Spleen (tissue), 11 donors: ENCODE measurements at regions not wholly inside any gene's neighbourhood (a gene's known extent, or its start where the extent isn't known, plus 50 kb on each side); places are given as distances from the start of the nearest gene placed in this dataset.

Source experiments
- DNase-seq: peaks from one replicate; pipeline ENCODE4 v3.0.0-alpha.2; 2020
- H3K27ac ChIP-seq, 8 donors: fragments of 200-600 bp; sonication (generic) in 7 of 8; 1 replicate in 4 of 8; 2 replicates in 4 of 8; pipeline versions ENCODE4 v1.5.0 to v1.8.0; 2016 to 2021; ENCODE audit warnings: inconsistent platforms in 4 of 8, mild to moderate bottlenecking in 4 of 8, moderate library complexity in 1 of 8
- H3K27me3 ChIP-seq, 7 donors: fragments of 200-600 bp; sonication (generic) in 6 of 7; replicated peaks in 1 of 7; 1 replicate in 4 of 7; 2 replicates in 3 of 7; pipeline versions ENCODE4 v1.5.0 to v1.8.0; 2016 to 2021; ENCODE audit warnings: inconsistent platforms in 3 of 7, mild to moderate bottlenecking in 1 of 7
- H3K36me3 ChIP-seq, 6 donors: fragments of 200-600 bp; sonication (generic) in 5 of 6; 1 replicate in 4 of 6; 2 replicates in 2 of 6; pipeline versions ENCODE4 v1.5.0 to v1.8.0; 2016 to 2021; ENCODE audit warnings: inconsistent platforms in 2 of 6
- H3K4me1 ChIP-seq, 6 donors: fragments of 200-600 bp; sonication (generic) in 5 of 6; 1 replicate in 3 of 6; 2 replicates in 3 of 6; pipeline versions ENCODE4 v1.5.0 to v1.8.0; 2016 to 2021; ENCODE audit warnings: inconsistent platforms in 3 of 6
- H3K4me3 ChIP-seq, 8 donors: fragments of 200-600 bp; sonication (generic) in 7 of 8; 1 replicate in 4 of 8; 2 replicates in 4 of 8; pipeline versions ENCODE4 v1.5.0 to v1.8.0; 2016 to 2021; ENCODE audit warnings: inconsistent platforms in 4 of 8, mild to moderate bottlenecking in 4 of 8, moderate library complexity in 2 of 8
- H3K9me3 ChIP-seq, 8 donors: fragments of 200-600 bp; sonication (generic) in 7 of 8; 1 replicate in 4 of 8; 2 replicates in 4 of 8; pipeline versions ENCODE4 v1.5.0 to v1.8.0; 2016 to 2021; ENCODE audit warnings: inconsistent platforms in 4 of 8
- POLR2A ChIP-seq, 3 donors: fragments of 450-650 bp; IDR thresholded peaks; one replicate each; pipeline ENCODE4 v1.5.1; 2017; ENCODE audit warnings: antibody characterized with exemption in 3 of 3, mild to moderate bottlenecking in 1 of 3
- POLR2AphosphoS5 ChIP-seq, 3 donors: sonication (generic); formaldehyde crosslinking; IDR thresholded peaks; one replicate each; pipeline ENCODE4 v1.5.1; 2017; ENCODE audit warnings: antibody characterized with exemption in 3 of 3
- WGBS, 5 donors: extraction: QIAGEN DNeasy Blood & Tissue Kit in 3 of 5; methylation state at CpG; one replicate each; pipeline versions ENCODE4 v1.1.5 to v1.1.7; 2013 to 2018; 5-methylcytosine and 5-hydroxymethylcytosine counted together
- intact Hi-C: fragments of 100-400 bp; cut with DNase I; formaldehyde crosslinking; loops from one replicate; pipeline ENCODE4 v1.15.0; 2023; ENCODE audit warnings: low total_unique reads
- TF ChIP-seq, protein P1 (sequence below), 11 experiments: fragments of 200-600 bp in 7 of 11; fragments of 450-650 bp in 4 of 11; sonication (generic) in 4 of 11; IDR thresholded peaks in 8 of 11; conservative IDR thresholded peaks in 3 of 11; 1 replicate in 7 of 11; 2 replicates in 4 of 11; pipeline versions ENCODE4 v1.4.0 to v1.8.0; 2016 to 2021; ENCODE audit warnings: antibody characterized with exemption in 11 of 11, inconsistent platforms in 4 of 11, mild to moderate bottlenecking in 1 of 11
- donor health status: healthy with polysubstance abuse.
- donor health status: DM: no; HTN: no; CAD: no; lungs with moderate emphysema.
- donor health status: DM: no; HTN: no; CAD: no.
- donor health status: Bipolar disorder and iron deficiency.
- donor health status: healthy.
- donor health status: DM: no; HTN: no; CAD: no.
- donor health status: DM: yes; HTN: yes; CAD: no.

DNA sequence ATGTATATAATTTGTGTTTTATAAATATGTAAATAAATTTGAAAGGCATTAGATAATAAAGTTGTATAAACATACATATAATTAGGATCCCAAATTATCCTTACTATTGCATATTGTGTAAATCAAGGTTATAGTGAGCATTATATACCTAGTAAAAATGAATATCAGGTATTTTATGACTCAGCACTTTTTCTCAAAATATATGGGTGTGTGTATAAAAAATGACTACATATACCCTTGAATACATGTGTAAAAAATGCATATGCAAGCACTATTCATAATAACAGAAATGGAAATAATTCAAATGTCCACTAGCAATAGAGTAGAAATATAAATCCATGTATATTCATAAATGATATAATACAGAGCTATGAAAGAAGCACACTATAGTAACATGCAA, 870.9 kb upstream of the CNTNAP5 start:
- Histone ChIP-seq H3K27me3 (no peaks in the 10 kb centered on the region), H3K9me3 (peaks cover 0 to 5% (median 0%) of the 10 kb centered on the region in 8 donors), H3K27ac (no peak overlapping the region), H3K4me1 (no peaks in the 10 kb centered on the region), H3K36me3 (no peaks in the 10 kb centered on the region), H3K4me3 (no peak overlapping the region)
- DNase-seq = no peak
- no peak for TF ChIP-seq POLR2AphosphoS5 (IDR thresholded peaks at IDR 0.05)
- TF ChIP-seq, protein P1, sequence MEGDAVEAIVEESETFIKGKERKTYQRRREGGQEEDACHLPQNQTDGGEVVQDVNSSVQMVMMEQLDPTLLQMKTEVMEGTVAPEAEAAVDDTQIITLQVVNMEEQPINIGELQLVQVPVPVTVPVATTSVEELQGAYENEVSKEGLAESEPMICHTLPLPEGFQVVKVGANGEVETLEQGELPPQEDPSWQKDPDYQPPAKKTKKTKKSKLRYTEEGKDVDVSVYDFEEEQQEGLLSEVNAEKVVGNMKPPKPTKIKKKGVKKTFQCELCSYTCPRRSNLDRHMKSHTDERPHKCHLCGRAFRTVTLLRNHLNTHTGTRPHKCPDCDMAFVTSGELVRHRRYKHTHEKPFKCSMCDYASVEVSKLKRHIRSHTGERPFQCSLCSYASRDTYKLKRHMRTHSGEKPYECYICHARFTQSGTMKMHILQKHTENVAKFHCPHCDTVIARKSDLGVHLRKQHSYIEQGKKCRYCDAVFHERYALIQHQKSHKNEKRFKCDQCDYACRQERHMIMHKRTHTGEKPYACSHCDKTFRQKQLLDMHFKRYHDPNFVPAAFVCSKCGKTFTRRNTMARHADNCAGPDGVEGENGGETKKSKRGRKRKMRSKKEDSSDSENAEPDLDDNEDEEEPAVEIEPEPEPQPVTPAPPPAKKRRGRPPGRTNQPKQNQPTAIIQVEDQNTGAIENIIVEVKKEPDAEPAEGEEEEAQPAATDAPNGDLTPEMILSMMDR (IDR thresholded peaks at IDR 0.05 in 8 of 11, conservative IDR thresholded peaks at IDR 0.05 in 3 of 11) = no peak
- TF ChIP-seq POLR2A (IDR thresholded peaks at IDR 0.05) = no peak
- intact Hi-C loops = no loop called here

DNA sequence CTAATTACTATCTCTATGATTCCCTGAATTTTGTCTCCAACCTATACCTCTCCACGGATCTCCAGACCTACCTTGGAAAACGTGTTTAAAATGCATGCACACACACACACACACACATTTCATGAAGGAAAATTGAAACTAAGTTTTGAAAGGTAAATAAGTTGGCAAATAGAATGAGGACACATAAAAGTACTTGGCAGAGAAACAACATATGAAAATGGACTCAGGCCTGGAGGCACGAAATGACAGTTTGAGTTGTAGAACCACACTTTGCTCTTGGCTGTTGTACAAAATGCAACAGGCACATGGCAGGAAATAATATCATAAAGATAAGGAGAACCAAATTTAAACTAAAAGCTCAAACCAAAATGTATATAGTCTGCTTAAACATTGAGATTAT, 868.1 kb upstream of the CNTNAP5 start:
- no peaks in the 10 kb centered on the region for H3K4me1 ChIP-seq
- H3K27ac ChIP-seq = no peak overlapping the region
- H3K27me3 ChIP-seq = no peaks in the 10 kb centered on the region
- intact Hi-C loops = no loop called here
- WGBS, 5 donors = 50 to 59% (median 56%) methylated on average over 3 of the region's 3 CpGs
- TF ChIP-seq POLR2AphosphoS5 (IDR thresholded peaks at IDR 0.05) = no peak
- TF ChIP-seq, protein P1 (IDR thresholded peaks at IDR 0.05 in 8 of 11, conservative IDR thresholded peaks at IDR 0.05 in 3 of 11) = no peak
- no peak for TF ChIP-seq POLR2A (IDR thresholded peaks at IDR 0.05)
- no peaks in the 10 kb centered on the region for H3K36me3 ChIP-seq
- DNase-seq = no peak
- no peak overlapping the region for H3K4me3 ChIP-seq
- H3K9me3 ChIP-seq = no peaks in the 10 kb centered on the region

DNA sequence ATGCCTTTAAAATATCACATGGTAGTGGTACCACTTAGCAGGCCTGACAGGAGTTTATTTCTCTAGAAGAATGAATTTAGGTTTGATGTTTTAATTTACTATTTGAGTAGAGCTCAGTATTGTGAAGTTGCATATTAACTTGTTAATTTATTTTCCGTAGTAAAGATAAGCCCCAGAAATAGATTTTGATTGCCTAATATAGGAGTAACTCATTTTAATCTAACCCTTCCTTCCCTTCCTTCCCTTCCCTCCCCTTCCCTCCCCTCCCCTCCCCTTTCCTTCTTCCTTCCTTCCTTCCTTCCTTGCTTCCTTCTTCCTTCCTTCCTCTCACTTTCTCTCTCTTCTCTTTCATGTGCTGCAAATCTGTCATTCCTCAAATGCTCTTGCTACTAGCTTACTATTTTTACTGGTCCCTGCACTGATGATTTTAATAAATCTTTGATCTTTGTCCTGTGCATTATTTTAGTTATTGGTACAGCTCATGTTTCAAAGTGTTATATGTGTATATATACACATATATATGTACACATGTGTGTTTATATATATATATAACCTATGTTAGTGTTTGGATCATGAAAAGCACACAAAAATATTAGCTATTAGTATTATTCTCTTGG, 862.6 kb upstream of the CNTNAP5 start:
- DNase-seq = no peak
- no peaks in the 10 kb centered on the region for H3K4me1 ChIP-seq
- TF ChIP-seq, protein P1 (IDR thresholded peaks at IDR 0.05 in 8 of 11, conservative IDR thresholded peaks at IDR 0.05 in 3 of 11) = no peak
- no peak for TF ChIP-seq POLR2AphosphoS5 (IDR thresholded peaks at IDR 0.05)
- H3K27ac ChIP-seq = no peak overlapping the region
- no peaks in the 10 kb centered on the region for H3K36me3 ChIP-seq
- WGBS, 5 donors = 49 to 78% (median 70%) methylated on average over 1 of the region's 1 CpG
- H3K9me3 ChIP-seq = peaks cover 0 to 6% (median under 1%) of the 10 kb centered on the region in 8 donors
- no peaks in the 10 kb centered on the region for H3K27me3 ChIP-seq
- no peak overlapping the region for H3K4me3 ChIP-seq
- intact Hi-C loops = no loop called here

DNA sequence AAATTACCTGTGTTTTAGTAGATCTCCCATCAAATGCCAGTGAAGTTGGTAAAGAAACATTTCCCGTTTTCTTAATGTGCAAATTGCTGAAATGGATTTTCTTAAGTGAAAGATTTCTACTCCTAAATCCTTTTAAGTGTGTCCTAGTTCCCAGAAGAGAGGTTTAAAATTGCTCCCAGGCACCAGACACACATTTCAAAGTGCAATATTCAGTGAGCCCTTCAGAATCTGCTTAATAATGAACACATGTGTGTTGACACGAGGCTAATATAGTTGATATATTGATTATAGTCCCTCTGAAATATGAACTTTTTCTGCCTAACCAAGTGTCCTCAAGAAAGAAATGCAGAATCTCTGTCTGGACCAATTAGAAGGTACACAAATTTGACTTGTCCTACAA, 861.7 kb upstream of the CNTNAP5 start:
- DNase-seq = no peak
- Histone ChIP-seq H3K4me3 (no peak overlapping the region), H3K27me3 (no peaks in the 10 kb centered on the region), H3K27ac (no peak overlapping the region), H3K36me3 (no peaks in the 10 kb centered on the region), H3K4me1 (no peaks in the 10 kb centered on the region), H3K9me3 (peaks cover 0 to 13% (median 7%) of the 10 kb centered on the region in 8 donors)
- WGBS, 5 donors = 50 to 78% (median 65%) methylated on average over 2 of the region's 2 CpGs
- TF ChIP-seq, protein P1 (IDR thresholded peaks at IDR 0.05 in 8 of 11, conservative IDR thresholded peaks at IDR 0.05 in 3 of 11) = no peak
- TF ChIP-seq POLR2AphosphoS5 (IDR thresholded peaks at IDR 0.05) = no peak
- TF ChIP-seq POLR2A (IDR thresholded peaks at IDR 0.05) = no peak
- intact Hi-C loops = no loop called here
